Natural killer cell (primary cell): ENCODE measurements at regions not wholly inside any gene's neighbourhood (a gene's known extent, or its start where the extent isn't known, plus 50 kb on each side); places are given as distances from the start of the nearest gene placed in this dataset.

Source experiments
- ATAC-seq, 3 donors: fragments of 150-1000 bp in 2 of 3; fragments of 200-7000 bp in 1 of 3; cut with Tn5 transposase; 1 replicate in 1 of 3; 2 replicates in 2 of 3; pipeline ENCODE4 v1.10.0; 2021; ENCODE audit warnings: mild to moderate bottlenecking in 2 of 3, moderate library complexity in 2 of 3
- DNase-seq, 2 donors: peaks; one replicate each; pipeline versions ENCODE4 v3.0.0 to v3.0.0-alpha.2; 2013 to 2021; ENCODE audit warnings: mixed read lengths in 1 of 2
- H3K27ac ChIP-seq: one replicate; pipeline ENCODE4 v1.5.1; 2013; ENCODE audit warnings: mild to moderate bottlenecking, low read length
- H3K27me3 ChIP-seq: one replicate; pipeline ENCODE4 v1.6.1; 2013; ENCODE audit warnings: low read length; ENCODE audit not compliant: control insufficient read depth, insufficient read depth
- H3K36me3 ChIP-seq: one replicate; pipeline ENCODE4 v1.6.1; 2013; ENCODE audit warnings: low read length; ENCODE audit not compliant: control insufficient read depth, insufficient read depth
- H3K4me1 ChIP-seq: one replicate; pipeline ENCODE4 v1.6.1; 2013; ENCODE audit warnings: low read length; ENCODE audit not compliant: control insufficient read depth, insufficient read depth
- H3K4me3 ChIP-seq: one replicate; pipeline ENCODE4 v1.5.1; 2013; ENCODE audit warnings: low read length
- H3K9me3 ChIP-seq: one replicate; pipeline ENCODE4 v1.6.1; 2013; ENCODE audit warnings: low read length; ENCODE audit not compliant: control insufficient read depth, insufficient read depth
- H3K27ac Mint-ChIP-seq, 2 donors: one replicate each; pipeline ENCODE4 v1.8.0; 2022; ENCODE audit warnings: mild to moderate bottlenecking in 2 of 2, mixed read lengths in 2 of 2, moderate library complexity in 1 of 2
- H3K27me3 Mint-ChIP-seq, 2 donors: one replicate each; pipeline ENCODE4 v1.8.0; 2022; ENCODE audit warnings: low read depth in 2 of 2, mixed read lengths in 2 of 2
- H3K36me3 Mint-ChIP-seq: one replicate; pipeline ENCODE4 v1.8.0; 2022; ENCODE audit warnings: mixed read lengths
- H3K4me1 Mint-ChIP-seq, 2 donors: one replicate each; pipeline ENCODE4 v1.8.0; 2022; ENCODE audit warnings: mixed read lengths in 2 of 2
- H3K4me3 Mint-ChIP-seq: one replicate; pipeline ENCODE4 v1.8.0; 2022; ENCODE audit warnings: mild to moderate bottlenecking, moderate library complexity, mixed read lengths
- H3K9me3 Mint-ChIP-seq, 2 donors: one replicate each; pipeline ENCODE4 v1.8.0; 2022; ENCODE audit warnings: mixed read lengths in 2 of 2
- WGBS: methylation state at CpG from one replicate; pipeline ENCODE4 v1.1.7; 2013; ENCODE audit warnings: missing lambda C conversion rate; ENCODE audit not compliant: insufficient coverage; 5-methylcytosine and 5-hydroxymethylcytosine counted together
- intact Hi-C: fragments of 100-400 bp; cut with micrococcal nuclease; formaldehyde crosslinking; loops from one replicate; pipeline ENCODE4 v1.14.2; 2022
- TF ChIP-seq, protein P1 (sequence below): fragments of 200-600 bp; IDR thresholded peaks from one replicate; pipeline ENCODE4 v1.8.0; 2022; ENCODE audit warnings: antibody characterized with exemption

DNA sequence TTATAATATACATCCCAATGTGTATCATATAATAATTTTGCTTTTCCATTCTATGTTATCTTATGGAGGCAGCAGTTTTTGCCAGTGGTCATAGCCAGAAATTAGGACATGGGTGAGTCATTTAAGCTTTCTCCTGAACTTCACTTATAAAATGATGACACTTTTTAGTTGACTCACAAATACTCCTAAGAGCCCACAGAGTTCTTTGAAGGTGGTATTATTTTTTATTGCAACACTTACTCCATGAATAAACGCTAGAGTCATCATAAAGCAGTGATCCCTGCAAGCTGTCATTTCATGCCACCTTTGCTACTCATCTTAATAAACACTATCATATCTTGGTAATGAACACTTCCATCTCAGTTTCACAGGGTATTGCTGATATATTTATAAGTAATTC, 69.9 kb upstream of the MAPRE2 start:
- TF ChIP-seq, protein P1, sequence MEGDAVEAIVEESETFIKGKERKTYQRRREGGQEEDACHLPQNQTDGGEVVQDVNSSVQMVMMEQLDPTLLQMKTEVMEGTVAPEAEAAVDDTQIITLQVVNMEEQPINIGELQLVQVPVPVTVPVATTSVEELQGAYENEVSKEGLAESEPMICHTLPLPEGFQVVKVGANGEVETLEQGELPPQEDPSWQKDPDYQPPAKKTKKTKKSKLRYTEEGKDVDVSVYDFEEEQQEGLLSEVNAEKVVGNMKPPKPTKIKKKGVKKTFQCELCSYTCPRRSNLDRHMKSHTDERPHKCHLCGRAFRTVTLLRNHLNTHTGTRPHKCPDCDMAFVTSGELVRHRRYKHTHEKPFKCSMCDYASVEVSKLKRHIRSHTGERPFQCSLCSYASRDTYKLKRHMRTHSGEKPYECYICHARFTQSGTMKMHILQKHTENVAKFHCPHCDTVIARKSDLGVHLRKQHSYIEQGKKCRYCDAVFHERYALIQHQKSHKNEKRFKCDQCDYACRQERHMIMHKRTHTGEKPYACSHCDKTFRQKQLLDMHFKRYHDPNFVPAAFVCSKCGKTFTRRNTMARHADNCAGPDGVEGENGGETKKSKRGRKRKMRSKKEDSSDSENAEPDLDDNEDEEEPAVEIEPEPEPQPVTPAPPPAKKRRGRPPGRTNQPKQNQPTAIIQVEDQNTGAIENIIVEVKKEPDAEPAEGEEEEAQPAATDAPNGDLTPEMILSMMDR = no peak
- Histone ChIP-seq H3K9me3 (no peaks in the 10 kb centered on the region), H3K4me1 (peaks cover 1% of the 10 kb centered on the region), H3K36me3 (no peaks in the 10 kb centered on the region), H3K27me3 (peaks cover 3% of the 10 kb centered on the region), H3K4me3 (no peak overlapping the region), H3K27ac (no peak overlapping the region)
- Mint-ChIP-seq H3K27me3 (peaks cover 12 to 21% of the 10 kb centered on the region in 2 donors), H3K4me1 (peaks cover 4 to 5% of the 10 kb centered on the region in 2 donors), H3K4me3 (no peak overlapping the region), H3K36me3 (no peaks in the 10 kb centered on the region), H3K27ac (no peak overlapping the region), H3K9me3 (no peaks in the 10 kb centered on the region)
- ATAC-seq (no peak), DNase-seq (no peak)
- intact Hi-C loops = no loop called here
- 71% methylated on average over 1 of the region's 1 CpG for WGBS

DNA sequence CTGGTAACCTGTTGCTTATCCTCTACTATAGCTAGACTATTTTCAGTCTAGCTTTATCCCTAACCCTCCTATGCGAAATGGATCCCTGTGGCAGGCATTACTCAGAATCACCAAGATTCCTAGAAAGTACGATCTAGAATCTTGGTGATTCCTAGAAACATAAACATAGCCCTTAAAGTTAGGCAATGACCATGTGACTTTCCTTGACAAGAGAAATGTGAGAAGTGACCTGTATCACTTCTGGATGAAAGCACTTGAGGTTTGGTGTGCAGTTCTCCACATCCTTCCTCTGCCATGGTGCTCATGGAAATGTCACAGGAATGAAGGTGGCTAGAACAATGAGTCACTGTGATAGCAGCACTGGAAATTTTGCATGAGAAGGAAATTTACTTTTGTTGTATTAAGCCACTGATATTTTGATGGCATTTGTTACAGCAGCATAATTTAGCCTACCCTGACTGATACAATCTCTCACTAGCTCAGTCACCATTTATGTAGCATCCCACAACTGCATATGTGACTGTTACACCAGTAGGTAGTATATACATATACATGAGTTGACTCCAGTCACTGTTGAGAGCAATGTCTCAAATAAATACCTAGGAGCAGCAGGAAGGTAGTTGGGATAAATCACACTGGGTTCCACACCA, 68.3 kb upstream of the MAPRE2 start:
- no peak for DNase-seq
- no peaks in the 10 kb centered on the region for H3K36me3 Mint-ChIP-seq
- peaks cover 11 to 19% of the 10 kb centered on the region in 2 donors for H3K4me1 Mint-ChIP-seq
- intact Hi-C loops = no loop called here
- no peak for ATAC-seq
- Histone ChIP-seq H3K27me3 (peaks cover 3% of the 10 kb centered on the region), H3K4me1 (peaks cover 12% of the 10 kb centered on the region), H3K4me3 (no peak overlapping the region), H3K27ac (no peak overlapping the region), H3K36me3 (no peaks in the 10 kb centered on the region), H3K9me3 (no peaks in the 10 kb centered on the region)
- TF ChIP-seq, protein P1 = no peak
- H3K27me3 Mint-ChIP-seq = peaks cover 12 to 21% of the 10 kb centered on the region in 2 donors
- H3K4me3 Mint-ChIP-seq = no peak overlapping the region
- WGBS = 96% methylated on average over 2 of the region's 2 CpGs
- no peak overlapping the region for H3K27ac Mint-ChIP-seq
- no peaks in the 10 kb centered on the region for H3K9me3 Mint-ChIP-seq

DNA sequence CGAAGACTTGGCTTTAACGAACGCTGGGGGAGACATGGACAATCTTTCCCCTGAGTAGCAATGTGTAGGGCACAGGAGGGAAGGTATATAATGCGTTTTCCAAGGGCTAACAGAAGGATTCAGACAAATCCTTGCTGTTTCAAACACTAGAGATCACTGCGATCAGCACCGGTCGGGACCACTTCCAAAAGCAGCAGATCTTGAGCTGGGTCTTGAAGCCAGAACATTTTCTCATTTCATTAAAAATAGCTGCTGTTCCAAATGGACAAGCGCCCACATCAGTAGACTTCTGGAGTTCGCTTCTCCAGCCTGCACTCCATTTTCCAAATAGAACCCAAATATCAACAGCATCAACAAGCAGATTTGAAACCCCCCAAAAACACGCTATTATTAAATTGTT, 65.1 kb upstream of the MAPRE2 start:
- H3K36me3 ChIP-seq = no peaks in the 10 kb centered on the region
- H3K27me3 Mint-ChIP-seq = peaks cover 7 to 20% of the 10 kb centered on the region in 2 donors
- peaks cover 27 to 36% of the 10 kb centered on the region in 2 donors for H3K4me1 Mint-ChIP-seq
- intact Hi-C loops = loop anchor here (5.0 kb wide), 1 partner anchor 521 kb away; the partner anchor contains the start of gene INO80C
- H3K27ac Mint-ChIP-seq = peak overlapping the region in 1 of 2 donors; percentile 90
- H3K36me3 Mint-ChIP-seq = no peaks in the 10 kb centered on the region
- no peak for ATAC-seq
- H3K27ac ChIP-seq = no peak overlapping the region
- no peak overlapping the region for H3K4me3 ChIP-seq
- H3K9me3 Mint-ChIP-seq = no peaks in the 10 kb centered on the region
- H3K4me3 Mint-ChIP-seq = peak overlapping the region; percentile 95
- H3K27me3 ChIP-seq = no peaks in the 10 kb centered on the region
- H3K4me1 ChIP-seq = peaks cover 27% of the 10 kb centered on the region
- TF ChIP-seq, protein P1 = no peak
- H3K9me3 ChIP-seq = no peaks in the 10 kb centered on the region
- 80% methylated on average over 9 of the region's 10 CpGs for WGBS
- DNase-seq = no peak

DNA sequence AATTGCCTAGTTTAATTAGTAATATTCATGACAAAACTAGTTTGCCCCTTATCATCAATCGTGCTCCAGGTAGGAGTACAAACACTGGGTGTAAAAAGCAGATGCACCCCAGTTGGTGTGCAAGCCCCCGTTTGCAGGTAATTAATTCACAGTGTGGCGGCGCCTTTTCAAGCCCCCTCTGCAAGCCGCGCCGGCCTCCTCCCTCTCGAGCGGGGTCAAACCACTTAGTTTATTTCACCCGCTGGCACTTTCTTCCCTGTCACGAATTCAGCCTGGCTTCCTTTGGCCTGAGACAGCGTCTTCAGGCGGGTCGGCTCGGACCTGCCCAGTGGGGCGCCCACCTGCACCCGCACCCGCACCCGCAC, 64.7 kb upstream of the MAPRE2 start:
- no peak for DNase-seq
- Mint-ChIP-seq H3K4me1 (peaks cover 27 to 36% of the 10 kb centered on the region in 2 donors), H3K36me3 (no peaks in the 10 kb centered on the region), H3K27ac (peak overlapping the region in 1 of 2 donors; percentile 90), H3K27me3 (peaks cover 7 to 16% of the 10 kb centered on the region in 2 donors), H3K4me3 (peak overlapping the region; percentile 95), H3K9me3 (no peaks in the 10 kb centered on the region)
- Histone ChIP-seq H3K27ac (no peak overlapping the region), H3K27me3 (no peaks in the 10 kb centered on the region), H3K9me3 (no peaks in the 10 kb centered on the region), H3K4me3 (peak overlapping the region; percentile 100), H3K36me3 (no peaks in the 10 kb centered on the region), H3K4me1 (peaks cover 27% of the 10 kb centered on the region)
- intact Hi-C loops = loop anchor here (5.0 kb wide), 1 partner anchor 521 kb away; the partner anchor contains the start of gene INO80C
- WGBS = 1% methylated on average over 19 of the region's 19 CpGs
- TF ChIP-seq, protein P1 = no peak
- ATAC-seq = no peak
